ENCODE measurements at regions not wholly inside any gene's neighbourhood (a gene's known extent, or its start where the extent isn't known, plus 50 kb on each side); places are given as distances from the start of the nearest gene placed in this dataset.

DNA sequence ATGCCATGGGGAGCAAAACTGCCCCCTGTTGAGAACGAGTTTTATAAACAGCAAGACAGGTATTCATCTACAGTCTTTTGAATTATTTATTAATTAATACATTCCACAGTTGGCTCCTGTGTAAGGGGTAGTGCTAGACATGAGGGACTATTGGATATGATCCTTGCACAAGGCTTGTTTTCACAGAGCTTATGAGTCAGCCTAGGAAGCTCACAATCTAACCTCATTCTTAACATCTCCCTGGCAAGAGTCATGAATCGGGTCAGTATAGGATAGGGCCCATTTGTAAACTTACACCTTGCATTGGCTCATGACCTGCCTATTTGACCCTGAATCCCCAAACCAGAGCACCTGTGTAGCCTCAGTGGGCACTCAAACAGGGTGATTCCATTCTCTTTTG is 209.1 kb upstream of the HCCS start:
- no peak for DNase-seq

DNA sequence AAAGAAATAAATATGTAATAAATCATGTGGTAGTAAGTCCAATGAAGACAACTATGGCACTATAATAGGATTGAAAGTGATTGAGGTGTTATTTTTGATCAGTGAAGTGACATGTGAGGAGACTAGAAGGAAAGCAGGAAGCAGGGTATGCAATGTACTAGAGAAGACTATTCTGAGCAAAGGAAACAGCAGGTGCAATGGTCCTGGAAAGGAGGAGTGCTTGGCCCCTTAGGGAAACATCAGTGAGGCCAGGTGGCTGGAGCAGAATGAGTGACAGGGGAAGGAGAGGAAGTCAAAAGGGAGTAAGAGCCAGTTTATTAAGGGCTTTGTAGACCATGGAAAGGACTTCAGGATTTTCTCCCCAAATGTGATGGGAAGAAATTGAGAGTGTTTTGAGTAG is 207.6 kb upstream of the HCCS start:
- DNase-seq, result no peak

DNA sequence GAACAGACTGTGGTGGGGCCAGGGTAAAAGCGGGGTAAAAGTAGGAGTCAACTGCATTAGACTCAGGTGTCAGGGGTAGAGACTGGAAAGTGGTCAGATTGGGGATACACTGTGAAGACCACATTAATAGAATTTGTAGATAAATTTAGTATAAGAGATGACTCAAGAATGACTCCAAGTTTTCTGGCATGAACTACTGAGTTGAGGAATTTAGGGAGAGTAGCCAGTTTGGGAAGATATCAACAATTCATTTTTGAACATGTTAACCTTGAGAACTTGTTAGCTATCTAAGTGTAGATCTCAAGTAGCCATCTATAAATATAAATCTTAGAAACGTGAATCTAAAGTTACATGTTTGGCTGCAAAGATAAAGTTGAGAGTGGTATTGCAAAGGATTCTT is 206.9 kb upstream of the HCCS start:
- DNase-seq, result no peak

DNA sequence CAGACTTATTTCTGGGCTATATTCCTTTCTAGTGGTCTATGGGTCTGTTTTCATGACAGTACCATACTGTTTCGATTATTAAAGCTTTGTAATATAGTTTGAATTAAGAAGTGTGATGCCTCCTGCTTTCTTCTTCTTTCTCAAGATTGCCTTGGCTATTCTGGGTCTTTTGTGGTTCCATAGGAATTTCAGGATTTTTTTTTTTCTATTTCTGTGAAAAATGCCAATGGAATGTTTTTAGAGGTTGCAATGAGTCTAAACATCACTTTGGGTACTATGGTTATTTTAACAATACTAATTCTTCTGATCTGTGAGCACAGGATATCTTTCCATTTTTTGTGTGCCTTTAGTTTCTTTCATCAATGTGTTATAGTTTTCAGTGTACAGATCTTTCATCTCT is 204.3 kb upstream of the HCCS start:
- DNase-seq, result no peak

DNA sequence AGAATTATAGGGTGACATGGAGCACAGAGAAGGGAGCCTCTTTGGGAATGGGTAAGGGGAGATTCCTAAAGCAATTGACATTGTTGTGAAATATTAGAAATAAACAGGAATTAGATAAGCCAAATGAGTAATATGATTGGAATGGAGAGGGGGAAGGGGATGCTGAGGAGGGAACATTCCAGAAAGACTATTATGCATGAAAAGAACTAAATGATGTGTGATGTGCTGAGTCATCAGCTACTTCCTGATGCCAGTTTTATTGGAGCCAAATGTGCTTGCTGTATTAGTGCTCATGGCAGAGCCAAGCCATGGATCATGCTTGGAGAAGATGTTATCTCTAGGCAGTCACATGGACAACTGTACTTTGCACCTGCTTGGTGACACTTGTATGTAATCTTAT is 189.0 kb upstream of the HCCS start:
- DNase-seq, result no peak

DNA sequence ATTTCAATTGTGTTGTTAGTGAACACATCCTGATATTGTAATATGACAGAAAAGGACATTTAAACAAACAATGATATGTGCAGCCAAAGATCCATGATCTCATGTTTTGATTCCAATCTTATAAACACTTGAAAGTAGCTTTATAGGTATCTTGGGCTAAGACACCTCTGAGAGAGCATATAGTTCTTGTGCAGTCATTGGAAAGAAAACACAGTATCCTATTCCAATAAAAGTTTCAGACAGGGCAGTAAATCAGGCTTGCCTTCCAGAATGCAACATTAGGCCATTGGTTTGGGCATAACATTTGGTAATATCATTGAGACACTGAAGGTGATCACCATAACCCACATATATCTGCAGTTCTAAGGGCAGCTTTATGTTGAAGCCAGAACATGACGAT is 188.3 kb upstream of the HCCS start:
- no peak for DNase-seq

DNA sequence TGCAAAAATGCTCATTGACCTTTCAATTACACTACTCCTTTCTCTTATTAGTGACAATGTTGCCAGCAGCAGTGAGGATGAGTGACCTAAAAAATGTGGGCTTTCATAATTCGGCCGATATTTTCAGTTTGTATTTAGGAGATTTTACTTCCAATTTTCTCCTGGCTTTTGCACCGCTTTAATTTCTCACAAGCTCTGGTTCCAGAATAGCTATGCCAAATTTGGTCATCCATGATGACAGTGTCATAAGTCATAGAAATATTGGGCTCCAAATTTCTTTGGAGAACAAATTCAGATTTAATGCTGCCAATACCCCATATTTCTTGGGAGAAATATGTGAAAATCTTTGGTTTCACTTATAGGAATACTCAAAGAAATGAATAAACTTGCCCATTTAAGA is 187.7 kb upstream of the HCCS start:
- DNase-seq, result no peak

DNA sequence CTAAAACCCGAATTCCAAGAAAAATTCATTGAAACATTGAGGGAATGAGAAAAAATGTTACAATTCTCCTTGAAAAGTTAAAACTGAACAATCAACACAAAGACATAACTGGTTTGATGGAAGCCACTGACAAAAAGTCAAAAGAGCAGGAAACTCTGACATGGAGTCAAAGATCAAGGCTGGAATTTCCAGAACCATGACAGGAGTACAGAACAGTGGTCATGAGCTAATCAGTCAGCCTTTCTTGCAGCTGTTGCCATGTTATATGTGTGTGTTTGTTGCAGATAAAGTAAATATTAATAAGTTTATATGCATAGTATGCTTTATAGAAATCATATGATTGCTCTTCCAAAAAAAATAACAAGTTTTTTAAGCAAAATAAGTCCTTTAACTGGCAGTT is 184.7 kb upstream of the HCCS start:
- no peak for DNase-seq

DNA sequence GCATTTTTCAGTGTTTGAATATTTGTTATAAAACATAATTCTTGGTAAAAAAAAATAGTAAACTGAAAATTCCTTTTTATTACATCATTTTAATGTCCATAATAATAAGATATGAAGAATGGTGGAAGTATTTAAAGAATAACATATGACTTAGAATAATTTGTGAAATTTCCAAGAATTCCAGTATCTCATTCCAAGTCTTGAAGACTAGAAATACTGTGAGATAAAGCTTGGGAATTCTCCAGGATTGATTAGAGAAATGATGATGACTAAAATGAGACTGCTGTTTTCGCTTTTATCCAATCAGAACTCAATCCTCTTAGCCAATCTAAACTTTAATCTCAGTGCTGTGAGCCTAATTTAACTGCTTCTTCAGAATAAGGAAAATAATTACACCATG is 184.2 kb upstream of the HCCS start:
- no peak for DNase-seq

DNA sequence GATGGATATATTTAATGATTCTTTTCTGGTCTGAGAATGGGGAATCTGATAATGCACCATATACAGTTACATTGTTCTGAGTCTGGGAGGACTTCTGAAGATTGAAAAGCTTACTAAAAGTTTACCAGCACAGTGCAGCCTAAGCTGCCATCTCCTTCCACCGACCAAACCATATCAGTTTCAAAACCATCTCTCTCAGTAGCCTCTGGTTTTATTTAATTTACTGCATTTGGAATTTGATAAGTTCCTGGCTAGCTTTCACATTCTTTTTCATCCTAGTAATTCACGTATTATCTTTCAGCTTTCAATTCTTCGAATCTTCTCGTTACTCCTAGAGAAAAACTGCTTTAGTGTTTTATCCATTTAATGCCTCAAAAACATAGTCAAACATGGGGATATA is 181.4 kb upstream of the HCCS start:
- no peak for DNase-seq

DNA sequence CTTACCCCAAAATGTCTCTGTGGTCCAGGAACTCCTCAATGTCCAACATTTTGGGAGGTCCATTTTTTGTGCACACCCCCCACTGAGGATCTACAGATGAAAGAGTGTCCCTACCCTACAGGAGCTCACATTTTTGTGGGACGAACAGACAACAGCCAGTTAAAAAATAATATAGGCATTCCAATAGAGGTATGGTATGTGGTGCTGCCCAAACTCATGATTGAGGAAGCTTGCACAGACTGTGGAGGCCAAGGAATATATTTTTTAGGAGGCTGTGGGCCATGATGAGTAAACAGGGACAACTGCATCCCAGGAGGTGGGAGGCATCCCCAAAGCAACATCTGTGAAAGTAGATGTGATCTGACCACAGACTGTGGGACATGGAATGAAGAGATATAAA is 181.0 kb upstream of the HCCS start:
- no peak for DNase-seq

DNA sequence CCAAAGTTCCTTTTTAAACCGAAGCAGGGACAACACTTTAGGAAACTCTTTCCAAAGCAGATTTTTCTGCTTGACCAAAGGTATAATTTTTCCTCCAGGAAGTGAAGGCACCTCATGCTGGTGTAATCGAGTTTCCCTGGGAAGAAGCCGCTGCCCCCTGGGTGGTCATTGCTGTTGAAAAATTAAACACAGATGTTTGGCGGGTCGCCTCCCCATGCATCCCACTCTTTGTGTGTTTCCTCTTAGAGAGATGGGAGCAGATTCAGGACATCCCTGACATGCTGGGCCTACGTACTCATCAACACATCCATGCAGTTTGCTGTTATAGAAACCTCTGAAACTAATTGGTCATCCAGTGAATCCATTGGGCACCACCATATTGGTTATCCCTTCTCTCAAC is 179.2 kb upstream of the HCCS start:
- no peak for DNase-seq

DNA sequence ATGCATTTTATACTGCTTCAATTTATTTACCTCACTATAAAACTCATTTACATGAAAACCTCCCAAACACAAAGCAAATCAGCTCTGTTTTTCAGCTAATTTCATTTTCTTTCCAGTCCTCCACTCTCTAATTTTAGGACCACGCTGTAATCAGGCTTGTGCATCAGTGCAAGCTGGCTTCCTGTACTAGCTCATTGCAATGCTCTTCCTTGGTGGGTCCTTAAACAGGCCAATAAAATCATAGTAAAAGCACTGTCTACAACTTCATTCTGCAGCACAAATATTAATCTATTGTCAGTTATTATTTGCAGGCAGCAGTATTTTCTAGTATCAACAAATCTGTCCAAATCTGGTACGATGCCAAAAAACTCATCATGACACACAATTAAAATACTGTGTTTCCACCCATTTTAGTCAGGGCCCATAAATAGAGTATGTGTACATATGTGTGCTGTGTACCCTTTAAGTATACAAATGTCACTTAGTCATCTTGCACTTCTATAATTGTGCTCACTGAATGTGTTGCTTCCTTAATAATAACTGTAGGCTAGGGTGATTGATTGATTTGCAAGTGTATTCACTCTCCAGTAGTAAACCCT is 178.2 kb upstream of the HCCS start:
- DNase-seq, result no peak

DNA sequence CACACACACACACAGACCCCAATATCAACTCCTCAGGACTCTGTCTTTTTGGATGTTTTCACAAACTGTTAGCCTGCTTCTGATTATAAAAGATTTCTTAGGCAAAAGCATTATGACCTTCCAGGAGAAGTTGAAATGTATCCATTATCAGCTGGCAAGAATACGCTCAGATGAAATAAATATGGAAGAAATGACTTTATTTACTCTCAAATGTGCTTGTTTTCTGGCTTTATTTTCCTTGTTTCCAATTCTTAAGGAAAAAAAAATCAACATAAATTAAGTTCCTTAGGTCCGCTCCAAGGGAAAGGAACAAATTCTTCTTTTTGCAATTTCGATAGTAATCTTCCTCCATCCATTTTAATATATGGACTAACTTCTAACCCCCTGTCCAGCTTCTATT is 175.6 kb upstream of the HCCS start:
- DNase-seq, result no peak

DNA sequence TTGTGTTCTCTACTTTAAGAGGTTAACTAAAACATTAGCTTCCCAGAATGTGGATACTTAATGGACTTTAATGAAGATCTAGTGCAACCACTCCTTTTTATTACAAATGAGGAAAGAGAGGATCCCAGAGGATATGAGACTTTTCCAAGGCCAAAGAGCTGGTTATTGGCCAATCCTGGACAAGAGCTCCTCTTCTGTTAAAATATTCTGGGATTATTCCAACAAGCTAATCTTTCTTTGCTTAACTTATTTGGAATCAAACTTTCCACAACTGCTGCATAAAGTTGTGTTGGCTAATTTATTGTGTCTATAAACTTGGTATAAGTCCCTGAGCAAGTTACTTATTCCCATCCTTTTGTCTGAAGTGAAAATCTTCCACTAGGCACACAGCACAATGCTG is 174.2 kb upstream of the HCCS start:
- DNase-seq, result no peak

DNA sequence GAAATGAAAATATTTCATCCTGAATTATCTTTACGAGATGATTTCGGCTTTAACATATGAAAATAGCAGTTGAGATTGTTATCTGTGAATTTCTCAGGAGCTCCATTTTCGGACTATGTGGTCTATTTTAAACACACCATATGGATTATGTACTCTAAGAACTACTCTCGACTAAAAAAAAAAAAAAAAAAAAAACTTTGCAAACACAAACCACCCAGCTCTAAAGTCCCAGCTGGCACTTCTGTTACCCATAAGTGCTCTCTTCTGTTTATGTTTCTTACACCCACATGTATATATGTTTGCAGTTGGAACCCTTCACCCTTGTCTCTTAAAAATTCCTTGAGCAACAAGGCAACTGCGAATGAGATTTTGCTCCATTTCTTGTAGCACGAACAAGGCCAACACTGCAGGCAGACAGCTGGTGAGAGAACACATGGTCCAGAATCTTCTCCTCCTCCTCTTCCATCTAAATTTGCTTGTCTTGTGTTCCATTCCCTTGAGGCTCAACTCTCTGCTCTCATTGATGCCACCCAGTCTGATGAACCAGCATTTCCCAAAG is 172.7 kb upstream of the HCCS start:
- no peak for DNase-seq

DNA sequence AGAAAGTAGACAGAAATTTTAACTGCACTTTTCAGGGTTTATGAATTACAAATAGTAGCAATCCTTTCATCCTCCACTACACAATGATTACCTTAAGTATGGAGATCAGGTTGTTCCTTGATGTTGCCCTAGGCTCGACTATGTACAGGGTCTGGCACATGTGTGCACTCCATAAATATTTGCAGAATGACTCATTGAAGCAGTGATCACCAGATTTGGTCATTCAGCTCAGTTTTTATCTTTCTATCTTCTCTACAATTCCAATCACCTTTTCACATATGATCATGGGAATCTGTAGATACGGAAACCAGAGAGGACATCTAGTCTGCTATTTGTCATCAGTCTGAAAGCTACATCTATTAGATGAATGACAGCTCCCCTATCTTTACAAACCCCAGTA is 171.7 kb upstream of the HCCS start:
- DNase-seq, result no peak

DNA sequence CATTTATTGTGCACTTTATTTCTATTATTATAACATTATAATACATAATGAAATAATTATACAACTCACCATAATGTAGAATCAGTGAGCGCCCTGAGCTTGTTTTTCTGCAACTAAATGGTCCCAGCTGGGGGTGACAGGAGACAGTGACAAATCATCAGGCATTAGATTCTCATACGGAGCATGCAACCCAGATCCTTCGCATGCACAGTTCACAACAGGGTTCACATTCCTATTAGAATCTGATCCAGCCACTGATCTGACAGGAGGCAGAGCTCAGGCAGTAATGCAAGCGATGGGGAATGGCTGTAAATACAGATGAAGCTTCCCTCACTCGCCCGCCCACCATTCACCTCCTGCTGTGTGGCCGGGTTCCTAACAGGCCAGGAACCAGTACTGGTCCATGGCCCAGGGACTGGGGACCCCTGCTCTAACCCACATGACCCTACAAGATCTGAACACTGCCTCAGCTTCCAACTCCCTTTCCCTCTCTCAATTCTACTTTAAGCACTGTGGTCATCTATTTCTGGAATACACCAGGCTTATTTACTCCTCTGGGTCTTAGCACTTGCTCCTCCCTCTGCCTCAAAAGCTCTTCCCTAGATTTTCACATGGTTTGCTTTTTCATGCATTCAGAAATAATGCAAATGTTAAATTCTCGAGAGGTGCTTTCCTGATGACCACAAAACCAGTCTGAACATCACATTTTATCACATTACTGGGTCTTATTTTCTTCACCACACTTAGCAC is 166.8 kb upstream of the HCCS start:
- DNase-seq, result no peak

DNA sequence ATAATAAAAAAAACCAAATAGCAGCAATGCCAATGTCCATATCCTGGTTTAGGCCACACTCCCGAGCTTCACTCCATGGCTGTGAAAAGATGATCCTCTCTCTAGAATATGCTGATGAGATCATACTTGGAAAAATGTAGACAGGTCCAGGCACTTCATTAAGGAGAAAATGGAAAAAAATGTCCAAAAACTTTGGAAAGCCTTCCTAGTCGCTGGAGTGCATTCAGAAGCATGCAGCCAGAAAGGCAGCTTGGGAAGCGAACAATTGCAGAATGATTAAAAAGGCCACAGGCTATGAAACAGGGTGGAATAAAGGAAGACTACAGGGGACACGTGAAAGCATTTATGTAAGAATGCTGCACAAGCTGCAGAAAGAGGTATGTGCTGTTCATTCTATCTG is 165.6 kb upstream of the HCCS start:
- DNase-seq, result no peak

DNA sequence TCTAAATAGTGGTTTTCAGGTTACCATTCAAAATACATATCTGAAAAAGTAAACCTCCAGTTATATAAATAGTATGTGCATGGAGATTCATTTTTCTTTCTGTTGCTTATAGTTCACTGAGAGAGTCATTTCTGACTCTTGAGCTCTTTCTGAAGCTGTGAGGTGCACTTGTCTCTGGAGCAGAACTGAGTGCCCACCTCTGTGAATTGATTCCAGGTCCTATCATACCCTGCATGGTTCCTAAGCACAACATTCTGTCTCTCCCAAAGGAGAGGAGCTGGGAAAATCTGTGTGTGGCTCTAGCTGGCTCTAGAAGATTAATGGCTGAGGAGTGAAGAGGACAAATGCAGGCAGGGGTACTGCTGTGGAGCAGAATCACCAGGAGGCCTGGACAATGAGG is 161.6 kb upstream of the HCCS start:
- DNase-seq, result no peak

DNA sequence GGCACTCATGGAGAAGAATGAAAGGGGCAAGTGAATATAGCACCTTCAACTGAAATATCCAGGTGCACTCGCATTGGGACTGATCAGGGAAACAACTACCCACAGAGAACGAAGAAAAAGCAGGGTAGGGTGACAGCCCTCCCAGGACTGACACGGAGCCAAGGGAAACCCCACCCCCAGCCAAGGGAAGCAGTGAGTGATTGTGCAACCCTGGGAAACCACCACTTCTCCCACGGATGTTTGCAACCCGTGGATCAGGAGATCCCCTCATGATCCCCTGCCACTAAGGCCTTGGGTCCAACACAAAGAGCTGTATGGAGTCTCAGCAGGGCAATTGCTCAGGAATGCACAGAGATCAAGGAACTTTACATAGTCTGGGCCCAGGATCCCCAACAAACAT is 158.5 kb upstream of the HCCS start:
- DNase-seq, result no peak

DNA sequence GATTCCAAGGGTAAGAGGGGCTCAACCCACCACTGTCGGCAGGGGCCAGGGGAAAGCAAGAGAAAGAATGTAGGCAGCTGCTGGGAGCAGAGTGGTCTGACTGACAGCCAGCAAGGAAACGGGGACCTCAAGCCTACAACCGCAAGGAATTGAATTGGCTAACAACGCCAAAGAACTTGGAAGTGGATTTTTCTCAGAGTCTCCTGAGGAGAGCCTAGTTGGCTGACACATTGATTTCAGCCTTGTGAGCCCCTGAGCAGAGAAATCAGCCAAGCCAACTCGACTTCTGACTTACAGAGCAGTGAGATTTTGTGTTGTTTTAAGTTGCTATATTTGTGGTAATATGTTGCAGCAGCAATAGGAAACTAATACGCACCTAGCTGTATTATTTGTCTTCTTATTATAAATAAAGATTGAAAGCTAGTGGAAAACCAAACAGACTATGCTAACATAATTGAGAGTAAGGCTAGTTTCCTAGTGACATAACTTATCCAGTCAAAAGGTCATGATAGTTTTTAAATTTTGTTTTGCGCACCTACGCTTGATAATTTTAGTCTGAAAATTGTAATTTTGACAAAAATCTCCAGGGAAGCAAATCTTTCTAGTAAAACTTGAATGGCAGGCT is 145.8 kb upstream of the HCCS start:
- DNase-seq, result no peak

DNA sequence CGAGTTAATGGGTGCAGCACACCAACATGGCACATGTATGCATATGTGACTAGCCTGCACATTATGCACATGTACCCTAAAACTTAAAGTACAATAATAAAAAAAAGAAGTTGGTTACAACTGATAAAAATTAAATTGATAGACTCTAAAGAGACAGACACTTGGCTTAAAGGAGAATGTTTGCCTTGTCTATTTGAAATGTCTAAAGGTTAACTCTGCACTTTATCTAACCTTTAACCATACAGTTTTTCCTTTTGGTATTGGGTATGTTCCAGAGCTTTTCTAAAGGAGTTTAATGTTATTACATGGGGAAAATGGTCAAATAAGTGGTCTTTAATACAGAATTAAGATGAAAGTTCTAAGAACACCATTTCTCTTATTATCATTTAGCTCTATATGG is 145.1 kb upstream of the HCCS start:
- DNase-seq, result no peak

DNA sequence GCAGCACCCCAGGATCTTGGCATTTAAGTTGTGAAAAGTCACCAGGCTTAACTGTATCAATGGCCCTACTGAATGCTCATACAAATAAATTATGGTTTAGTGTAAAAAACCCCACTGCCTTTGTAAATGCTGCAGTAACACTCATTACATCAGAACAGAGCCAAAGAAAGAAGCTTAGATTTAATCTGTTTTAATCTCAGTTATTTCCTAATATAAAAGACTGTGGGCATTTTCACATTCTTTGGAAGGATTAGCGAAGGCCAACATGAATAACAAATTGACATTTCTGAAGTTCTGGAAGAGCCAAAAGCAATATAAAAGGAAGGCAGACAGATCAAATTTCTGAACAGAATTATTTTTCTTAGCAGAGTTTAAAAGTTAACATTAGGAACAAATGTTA is 140.0 kb upstream of the HCCS start:
- DNase-seq, result no peak
